ENCODE measurements at regions not wholly inside any gene's neighbourhood (a gene's known extent, or its start where the extent isn't known, plus 50 kb on each side); places are given as distances from the start of the nearest gene placed in this dataset.

DNA sequence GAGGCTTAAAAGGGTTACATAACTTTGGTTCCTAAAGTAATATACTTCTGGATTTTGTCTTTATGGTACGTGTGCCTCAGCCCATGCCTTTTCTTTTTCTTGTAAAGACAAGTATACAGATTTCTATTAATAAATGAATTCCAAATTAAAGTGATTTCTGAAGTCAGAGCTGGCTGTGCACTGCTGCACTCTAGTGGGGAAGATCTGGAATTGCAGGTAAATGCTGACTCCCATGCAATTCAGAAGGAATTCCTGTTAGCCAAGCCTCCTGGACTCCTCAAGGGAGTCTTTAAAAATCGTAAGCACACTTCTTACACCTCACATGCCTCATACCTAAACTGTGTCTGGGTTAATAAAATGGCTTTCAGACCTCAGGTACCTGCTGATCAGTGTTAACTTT is 118.4 kb upstream of the SLC7A1 start:
- no peak overlapping the region for H3K4me3 Mint-ChIP-seq
- H3K27me3 Mint-ChIP-seq: no peaks in the 10 kb centered on the region
- no peak overlapping the region for H3K27ac Mint-ChIP-seq
- H3K9me3 Mint-ChIP-seq: no peaks in the 10 kb centered on the region
- H3K4me1 Mint-ChIP-seq: no peaks in the 10 kb centered on the region
- no peak for DNase-seq
- no peaks in the 10 kb centered on the region for H3K36me3 Mint-ChIP-seq

DNA sequence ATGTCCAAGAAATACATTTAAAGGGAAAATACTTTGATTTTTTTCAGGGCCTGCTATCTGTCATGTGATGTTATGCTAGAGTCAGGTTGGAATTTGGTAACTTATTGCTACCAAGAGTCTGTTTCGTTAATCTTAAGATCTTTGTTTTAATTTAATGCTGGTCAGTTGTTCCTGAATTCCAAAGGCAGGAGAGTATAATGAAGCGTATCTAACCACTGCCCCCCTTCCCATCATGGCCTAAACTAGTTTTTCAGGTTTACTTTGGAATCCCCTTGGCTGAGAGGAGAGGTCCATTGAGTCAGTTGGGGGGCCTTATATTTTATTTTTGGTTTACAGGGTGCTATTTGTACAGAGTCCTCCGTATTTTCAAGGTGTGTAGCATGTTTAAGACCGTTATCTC is 116.3 kb upstream of the SLC7A1 start:
- Mint-ChIP-seq H3K4me3 (no peak overlapping the region), H3K27ac (no peak overlapping the region)
- no peak for DNase-seq

DNA sequence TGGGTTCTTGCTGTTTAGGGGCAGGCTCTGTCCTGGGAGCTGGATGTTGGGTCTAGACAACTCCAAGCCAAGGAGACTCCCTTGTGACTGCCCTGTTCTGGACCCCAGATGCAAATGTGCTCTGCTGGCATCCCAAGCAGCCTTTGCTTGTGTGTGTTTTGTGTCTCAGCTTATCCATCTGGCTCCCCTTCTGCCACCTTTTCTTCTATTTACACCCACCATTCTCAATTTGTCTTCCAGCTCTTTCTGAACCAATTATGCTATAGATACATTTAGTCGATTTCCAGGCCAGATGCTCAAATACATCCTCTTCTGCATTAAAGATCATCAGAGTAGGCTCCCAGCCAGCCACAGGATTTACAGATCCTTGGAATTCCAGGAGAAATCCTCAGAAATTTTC is 115.0 kb upstream of the SLC7A1 start:
- H3K9me3 Mint-ChIP-seq: no peaks in the 10 kb centered on the region
- no peaks in the 10 kb centered on the region for H3K36me3 Mint-ChIP-seq
- H3K27me3 Mint-ChIP-seq: peaks cover 3% of the 10 kb centered on the region
- H3K4me1 Mint-ChIP-seq: no peaks in the 10 kb centered on the region
- no peak overlapping the region for H3K4me3 Mint-ChIP-seq
- DNase-seq: no peak
- H3K27ac Mint-ChIP-seq: no peak overlapping the region

More for the DNA sequence above, 116.3 kb upstream of the SLC7A1 start:
- peaks cover 3% of the 10 kb centered on the region for H3K27me3 Mint-ChIP-seq
- no peaks in the 10 kb centered on the region for H3K9me3 Mint-ChIP-seq
- no peaks in the 10 kb centered on the region for H3K36me3 Mint-ChIP-seq
- H3K4me1 Mint-ChIP-seq: no peaks in the 10 kb centered on the region

DNA sequence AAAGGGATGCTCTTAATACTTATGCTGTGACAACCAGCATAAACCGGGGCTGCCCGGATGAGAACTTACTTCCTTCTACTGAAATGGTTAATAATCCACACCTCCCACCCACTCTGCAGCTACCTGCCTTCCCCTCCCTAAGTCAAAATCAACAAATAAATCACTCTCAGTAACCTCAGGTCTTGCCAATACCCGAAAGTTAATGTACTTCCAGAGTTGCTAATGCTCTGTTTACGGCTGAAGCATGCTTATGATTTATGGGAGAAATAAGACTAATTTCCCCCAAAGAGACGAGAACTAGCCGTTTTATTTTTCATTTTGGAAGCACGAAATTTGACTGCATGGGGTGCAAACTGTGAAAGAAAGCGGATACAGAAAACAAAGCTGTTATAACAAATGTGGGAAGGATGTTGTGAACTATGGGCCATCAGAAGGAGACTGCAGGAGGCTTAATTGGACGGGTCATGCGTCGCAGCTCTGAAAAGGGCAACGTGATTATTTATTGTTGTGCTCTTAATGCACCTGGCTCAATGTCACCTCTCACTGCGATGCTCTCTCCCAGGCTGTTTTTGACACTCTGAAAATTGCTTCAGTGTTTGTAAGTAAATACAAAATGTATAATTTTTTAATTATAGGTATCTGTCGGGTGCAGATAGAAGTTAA is 114.0 kb upstream of the SLC7A1 start:
- Mint-ChIP-seq H3K27me3 (peaks cover 3% of the 10 kb centered on the region), H3K4me3 (no peak overlapping the region), H3K36me3 (no peaks in the 10 kb centered on the region), H3K27ac (no peak overlapping the region), H3K4me1 (no peaks in the 10 kb centered on the region), H3K9me3 (no peaks in the 10 kb centered on the region)
- DNase-seq: no peak

DNA sequence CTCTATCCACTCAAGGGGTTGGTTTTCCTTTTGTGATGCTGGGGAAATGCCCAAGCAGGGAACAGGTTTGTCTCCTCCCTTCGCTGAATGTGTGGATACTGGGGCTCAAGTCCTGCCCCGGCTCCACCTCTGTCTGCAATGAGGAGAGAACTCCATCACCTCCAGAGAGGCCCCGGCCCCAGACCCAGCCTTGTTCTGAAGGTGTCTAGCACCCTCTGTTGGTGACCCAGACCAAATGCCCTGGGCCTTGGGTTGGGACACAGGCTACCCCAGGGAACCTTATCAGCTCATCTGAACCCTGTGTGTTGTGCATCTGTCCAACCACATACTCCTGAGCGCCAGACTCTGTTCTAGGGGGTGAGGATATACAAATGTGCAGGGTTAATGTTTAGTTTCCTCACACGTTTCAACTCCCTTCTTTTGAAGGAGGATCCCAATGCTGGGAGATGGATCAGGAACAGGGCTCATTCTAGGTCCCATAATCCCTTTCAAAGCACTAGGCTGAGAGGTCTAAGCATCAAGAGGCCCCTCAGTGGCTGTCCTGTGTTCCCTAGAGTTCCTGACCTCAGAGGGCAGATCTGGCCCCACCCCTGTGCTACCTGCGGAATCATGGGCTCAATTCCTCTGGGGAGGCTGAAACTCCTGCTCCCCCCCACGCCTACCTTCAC is 112.5 kb upstream of the SLC7A1 start:
- Mint-ChIP-seq H3K27me3 (peaks cover 12% of the 10 kb centered on the region), H3K9me3 (no peaks in the 10 kb centered on the region), H3K27ac (no peak overlapping the region), H3K4me1 (no peaks in the 10 kb centered on the region), H3K36me3 (no peaks in the 10 kb centered on the region), H3K4me3 (no peak overlapping the region)
- DNase-seq: peak; percentile 39

DNA sequence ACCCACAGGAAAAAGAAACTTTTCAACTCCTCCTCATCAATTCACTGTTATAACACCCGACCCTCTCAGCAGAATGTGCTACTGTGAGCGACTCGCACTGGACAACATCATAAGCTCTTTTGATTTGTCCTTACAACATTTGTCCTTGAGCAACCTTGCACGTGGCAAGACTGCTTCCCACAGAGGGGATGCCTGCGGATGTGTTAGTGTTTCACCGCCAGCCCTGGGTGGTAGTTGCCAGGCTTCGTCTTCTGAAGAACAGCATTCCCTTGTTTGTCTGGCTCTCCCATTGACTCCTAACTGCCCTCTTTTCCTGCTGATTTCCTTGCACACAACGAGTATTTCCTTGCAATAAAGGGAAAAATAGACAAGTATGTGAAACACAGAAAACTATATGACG is 111.4 kb upstream of the SLC7A1 start:
- no peak for DNase-seq
- Mint-ChIP-seq H3K27me3 (peaks cover 18% of the 10 kb centered on the region), H3K27ac (no peak overlapping the region), H3K9me3 (no peaks in the 10 kb centered on the region), H3K4me1 (no peaks in the 10 kb centered on the region), H3K36me3 (no peaks in the 10 kb centered on the region), H3K4me3 (no peak overlapping the region)

DNA sequence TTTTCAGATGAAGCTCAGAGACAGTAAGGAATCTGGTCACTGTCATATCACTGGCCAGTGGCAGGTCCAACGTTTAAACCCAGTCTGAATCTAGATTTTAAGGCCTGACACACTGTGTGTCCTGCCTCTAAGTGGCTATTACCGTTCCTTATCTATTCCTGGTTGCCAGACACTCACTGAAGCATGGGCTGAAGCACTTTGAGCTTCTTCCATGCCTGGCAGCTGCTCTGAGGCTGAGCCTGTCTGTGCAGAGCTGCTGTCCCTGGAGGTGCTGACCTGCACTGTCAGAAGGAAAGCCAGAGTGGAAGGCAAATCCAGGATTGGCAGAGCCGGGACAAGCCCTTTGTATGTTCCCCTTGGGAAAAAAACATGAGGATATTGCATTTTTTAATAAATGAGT is 109.2 kb upstream of the SLC7A1 start:
- Mint-ChIP-seq H3K27ac (no peak overlapping the region), H3K27me3 (peaks cover 30% of the 10 kb centered on the region), H3K4me1 (no peaks in the 10 kb centered on the region), H3K36me3 (no peaks in the 10 kb centered on the region), H3K4me3 (no peak overlapping the region), H3K9me3 (no peaks in the 10 kb centered on the region)
- DNase-seq: no peak

DNA sequence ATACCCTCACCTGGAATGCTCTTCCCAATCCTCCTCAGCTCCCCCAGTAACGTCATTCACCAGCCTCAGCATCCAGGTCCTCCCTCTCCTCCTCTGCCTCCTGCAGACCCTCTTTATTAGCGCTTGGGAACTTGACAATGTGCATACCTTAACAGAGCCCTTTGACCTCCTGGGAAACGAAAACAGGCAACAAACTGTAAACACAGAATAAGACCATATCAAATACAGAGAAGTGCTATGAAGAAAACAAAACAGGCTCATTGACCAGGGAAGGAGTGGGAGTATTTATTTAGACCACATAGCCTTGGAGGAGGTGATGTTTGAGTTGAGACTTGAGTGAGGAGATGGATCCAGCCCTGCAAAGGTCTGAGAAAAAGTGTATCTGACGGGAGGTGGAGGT is 107.9 kb upstream of the SLC7A1 start:
- DNase-seq: no peak
- Mint-ChIP-seq H3K36me3 (no peaks in the 10 kb centered on the region), H3K27me3 (peaks cover 28% of the 10 kb centered on the region), H3K4me3 (no peak overlapping the region), H3K9me3 (no peaks in the 10 kb centered on the region), H3K27ac (no peak overlapping the region), H3K4me1 (no peaks in the 10 kb centered on the region)

DNA sequence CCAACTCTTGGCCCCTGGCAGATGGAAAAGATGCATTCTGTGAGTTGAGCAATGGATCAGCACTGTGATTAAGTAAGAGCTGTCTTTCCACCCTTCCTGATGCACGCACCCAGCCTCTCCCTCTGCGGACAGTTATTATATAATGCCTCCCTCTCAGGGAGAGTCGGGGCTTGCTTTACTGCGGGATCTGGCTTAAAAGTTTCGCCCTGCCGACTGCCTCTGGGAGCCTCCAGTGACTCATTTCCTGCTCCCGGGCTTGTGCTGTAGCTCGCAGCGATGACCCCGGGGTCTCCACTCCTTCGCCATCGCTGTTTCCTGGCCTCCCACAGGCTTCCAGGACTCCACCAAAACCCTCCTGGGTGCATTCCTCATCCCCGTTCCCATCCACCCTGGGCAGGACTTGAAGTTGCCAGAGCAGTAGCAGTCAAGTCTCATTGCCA is 107.4 kb upstream of the SLC7A1 start:
- no peaks in the 10 kb centered on the region for H3K4me1 Mint-ChIP-seq
- no peak for DNase-seq
- peaks cover 27% of the 10 kb centered on the region for H3K27me3 Mint-ChIP-seq
- H3K4me3 Mint-ChIP-seq: no peak overlapping the region
- H3K9me3 Mint-ChIP-seq: no peaks in the 10 kb centered on the region
- H3K36me3 Mint-ChIP-seq: no peaks in the 10 kb centered on the region
- no peak overlapping the region for H3K27ac Mint-ChIP-seq

DNA sequence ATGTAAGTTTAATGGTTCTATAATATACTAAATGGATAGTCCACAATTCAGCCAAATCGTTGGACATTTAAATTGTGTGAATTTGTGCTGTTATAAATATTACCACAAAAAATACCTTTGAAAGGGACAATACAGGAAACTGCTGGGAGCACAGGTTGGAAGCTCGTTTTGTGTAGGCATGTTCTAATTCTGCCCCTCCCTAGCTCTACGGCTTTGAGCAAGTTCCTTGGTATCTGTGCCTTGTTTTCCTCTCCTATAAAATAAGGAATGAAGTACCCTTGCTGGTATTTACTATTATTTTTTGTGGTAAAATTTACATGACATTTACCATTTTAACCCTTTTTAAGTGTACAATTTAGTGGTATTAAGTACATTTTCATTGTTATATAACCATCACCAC is 102.6 kb upstream of the SLC7A1 start:
- Mint-ChIP-seq H3K36me3 (no peaks in the 10 kb centered on the region), H3K4me3 (no peak overlapping the region), H3K9me3 (no peaks in the 10 kb centered on the region), H3K4me1 (no peaks in the 10 kb centered on the region), H3K27ac (no peak overlapping the region), H3K27me3 (peaks cover 30% of the 10 kb centered on the region)
- DNase-seq: no peak

DNA sequence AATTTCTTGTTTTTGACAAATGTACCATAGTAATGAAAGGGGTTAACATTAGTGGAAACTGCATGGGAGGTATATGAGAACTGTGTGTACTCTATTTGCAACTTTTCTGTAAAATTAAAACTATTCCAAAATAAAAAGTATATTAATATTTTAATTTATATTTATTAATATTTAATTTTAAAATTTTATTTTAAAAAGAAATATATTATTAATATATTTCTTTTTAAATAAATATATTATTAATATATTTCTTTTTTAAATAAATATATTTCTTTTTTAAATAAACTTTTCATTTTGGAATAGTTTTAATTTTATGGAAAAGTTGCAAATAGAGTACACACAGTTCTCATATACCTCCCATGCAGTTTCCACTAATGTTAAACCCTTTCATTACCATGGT is 101.1 kb upstream of the SLC7A1 start:
- DNase-seq: no peak
- H3K4me3 Mint-ChIP-seq: no peak overlapping the region
- peaks cover 26% of the 10 kb centered on the region for H3K27me3 Mint-ChIP-seq
- no peak overlapping the region for H3K27ac Mint-ChIP-seq
- H3K36me3 Mint-ChIP-seq: no peaks in the 10 kb centered on the region
- no peaks in the 10 kb centered on the region for H3K9me3 Mint-ChIP-seq
- H3K4me1 Mint-ChIP-seq: no peaks in the 10 kb centered on the region

DNA sequence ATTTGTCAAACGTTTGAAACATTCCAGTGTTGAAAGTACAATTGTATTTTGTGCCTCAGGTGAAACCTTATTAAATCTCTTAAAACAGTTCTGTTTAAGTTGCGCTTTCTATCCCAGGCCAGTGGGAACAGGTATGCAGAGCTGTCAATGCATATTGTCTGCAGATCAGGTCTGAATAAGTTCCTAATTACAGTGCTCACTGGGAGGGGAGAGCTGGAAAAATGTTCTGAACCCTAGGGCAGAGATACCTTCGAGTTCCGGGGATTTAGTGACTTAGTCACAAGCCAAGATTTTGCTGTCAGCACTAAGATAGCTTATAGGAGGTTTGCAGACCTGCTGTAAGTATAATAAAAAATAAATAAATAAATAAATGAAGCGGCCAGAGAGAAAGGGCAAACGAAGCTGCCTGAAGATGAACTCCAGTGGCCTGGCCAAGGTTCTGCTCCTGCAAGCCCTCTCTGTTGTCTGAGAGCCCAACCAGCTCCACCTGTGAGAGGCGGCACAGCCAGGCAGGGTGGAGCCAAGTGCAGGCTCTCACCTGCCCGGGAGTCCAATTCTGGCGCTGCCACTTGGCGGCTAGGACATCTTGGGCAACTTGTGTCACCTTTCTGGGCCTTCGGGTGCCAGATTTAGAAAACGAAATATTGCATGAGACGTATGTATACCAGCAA is 97.9 kb upstream of the SLC7A1 start:
- no peak for DNase-seq
- Mint-ChIP-seq H3K4me1 (no peaks in the 10 kb centered on the region), H3K27ac (no peak overlapping the region), H3K9me3 (no peaks in the 10 kb centered on the region), H3K4me3 (no peak overlapping the region), H3K36me3 (no peaks in the 10 kb centered on the region), H3K27me3 (peaks cover 20% of the 10 kb centered on the region)

DNA sequence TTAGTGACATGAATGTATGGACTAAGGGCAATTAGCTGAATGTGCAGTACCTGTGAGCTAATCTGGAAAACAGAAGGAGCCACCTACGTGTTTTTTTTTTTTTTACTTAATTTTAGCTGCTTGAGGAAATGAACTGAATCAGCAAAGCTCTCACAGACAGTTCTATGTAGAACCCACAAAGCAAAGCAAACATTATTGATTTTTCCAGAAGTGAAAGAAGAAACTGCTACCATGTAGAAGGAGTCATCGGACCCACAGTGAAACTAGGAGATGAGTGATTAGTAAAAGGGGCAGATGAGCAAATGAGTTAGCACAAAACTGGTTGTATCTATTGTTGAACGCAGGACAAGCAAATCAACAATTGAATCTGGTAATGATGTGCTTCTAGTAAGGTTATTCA is 94.1 kb upstream of the SLC7A1 start:
- Mint-ChIP-seq H3K4me3 (no peak overlapping the region), H3K9me3 (no peaks in the 10 kb centered on the region), H3K27ac (no peak overlapping the region), H3K27me3 (peaks cover 12% of the 10 kb centered on the region), H3K36me3 (no peaks in the 10 kb centered on the region), H3K4me1 (no peaks in the 10 kb centered on the region)
- DNase-seq: no peak

DNA sequence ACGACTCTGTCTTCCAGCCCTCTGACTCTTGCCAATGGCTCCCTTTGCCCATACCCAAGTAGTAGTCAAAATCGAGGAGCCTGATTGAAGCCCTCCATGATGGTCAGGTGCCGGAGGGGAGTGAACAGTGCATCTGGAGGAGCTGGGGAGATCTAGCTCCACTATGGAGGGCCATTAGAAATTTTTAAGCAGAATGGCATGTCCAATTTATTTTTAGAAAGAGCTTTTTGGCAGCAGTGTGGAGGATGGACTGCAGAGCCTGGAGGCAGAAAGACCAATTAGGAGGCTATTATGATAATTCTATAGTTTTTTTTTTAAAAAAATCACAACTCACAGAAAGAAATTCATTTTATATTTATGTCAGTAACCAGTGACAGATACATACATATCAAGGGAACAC is 92.7 kb upstream of the SLC7A1 start:
- Mint-ChIP-seq H3K36me3 (no peaks in the 10 kb centered on the region), H3K4me1 (no peaks in the 10 kb centered on the region), H3K27ac (no peak overlapping the region), H3K27me3 (peaks cover 10% of the 10 kb centered on the region), H3K9me3 (no peaks in the 10 kb centered on the region), H3K4me3 (no peak overlapping the region)
- no peak for DNase-seq

DNA sequence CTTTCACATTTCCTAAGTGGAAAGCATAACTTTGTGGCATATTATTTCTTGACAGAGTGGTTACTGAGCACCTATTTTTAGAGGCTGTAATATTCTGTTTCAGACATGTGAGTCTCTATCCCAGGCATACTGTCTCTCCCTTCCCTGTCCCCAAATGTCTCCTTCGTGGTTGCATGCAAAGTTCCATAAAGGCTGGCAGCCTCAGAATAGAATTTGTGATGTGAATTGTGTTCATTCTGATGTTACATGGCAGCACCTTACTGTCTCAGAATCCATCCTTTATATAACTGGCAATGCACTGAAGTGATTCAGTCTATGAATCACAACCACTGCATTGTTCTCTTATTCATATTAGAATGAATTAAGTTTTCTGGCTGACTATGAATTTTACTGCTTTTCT is 89.0 kb upstream of the SLC7A1 start:
- H3K4me3 Mint-ChIP-seq: no peak overlapping the region
- DNase-seq: no peak
- peaks cover 9% of the 10 kb centered on the region for H3K27me3 Mint-ChIP-seq
- no peaks in the 10 kb centered on the region for H3K36me3 Mint-ChIP-seq
- H3K27ac Mint-ChIP-seq: no peak overlapping the region
- no peaks in the 10 kb centered on the region for H3K9me3 Mint-ChIP-seq
- no peaks in the 10 kb centered on the region for H3K4me1 Mint-ChIP-seq

DNA sequence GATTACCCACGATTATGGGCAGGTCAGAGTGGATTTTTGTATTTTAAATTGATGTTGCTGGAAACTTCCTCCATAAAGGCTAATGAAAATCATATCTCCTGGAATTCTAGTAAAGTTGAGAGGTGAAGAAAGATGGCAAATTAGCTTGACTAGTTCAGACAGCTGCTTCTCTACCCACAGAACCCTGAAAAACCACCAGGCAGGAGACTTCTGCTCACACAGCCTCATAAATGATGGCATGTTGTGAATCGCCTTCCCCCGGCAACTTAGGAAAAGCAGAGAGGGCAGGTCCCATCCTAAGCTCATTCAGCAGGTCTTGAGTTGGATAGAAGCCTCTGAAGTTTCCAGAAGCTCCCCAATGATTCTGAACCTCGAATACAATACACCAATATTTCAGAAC is 87.6 kb upstream of the SLC7A1 start:
- Mint-ChIP-seq H3K36me3 (no peaks in the 10 kb centered on the region), H3K9me3 (no peaks in the 10 kb centered on the region), H3K27me3 (peaks cover 6% of the 10 kb centered on the region), H3K4me3 (no peak overlapping the region), H3K27ac (no peak overlapping the region), H3K4me1 (no peaks in the 10 kb centered on the region)
- DNase-seq: no peak
